Mammary epithelial cell (primary cell): ENCODE measurements at regions not wholly inside any gene's neighbourhood (a gene's known extent, or its start where the extent isn't known, plus 50 kb on each side); places are given as distances from the start of the nearest gene placed in this dataset.

Experiments used
- CTCF ChIP-seq, 2 donors: IDR thresholded peaks in 1 of 2; conservative IDR thresholded peaks in 1 of 2; 2 replicates each; pipeline ENCODE4 v1.5.1; 2011 to 2012; ENCODE audit warnings: inconsistent platforms in 2 of 2, low read length in 2 of 2, mild to moderate bottlenecking in 2 of 2, control low read depth in 1 of 2, low read depth in 1 of 2; ENCODE audit not compliant: insufficient read depth in 1 of 2; ENCODE audit errors: extremely low read depth in 1 of 2
- EZH2 ChIP-seq: IDR thresholded peaks from 2 replicates; pipeline ENCODE4 v1.6.1; 2012; ENCODE audit warnings: low read length, inconsistent platforms, borderline replicate concordance

GRCh38 chr16:85371948-85372347, 241.2 kb upstream of the GSE1 start:
- TF ChIP-seq CTCF (conservative IDR thresholded peaks at IDR 0.05 in 1 of 2, IDR thresholded peaks at IDR 0.05 in 1 of 2; ENCODE audit: extremely low read depth in 1 of 2, insufficient read depth in 1 of 2, low read depth in 1 of 2, low read length in 2 of 2), result no peak
- TF ChIP-seq EZH2, result no peak
